RCC 7860 (cell line): ENCODE measurements at regions not wholly inside any gene's neighbourhood (a gene's known extent, or its start where the extent isn't known, plus 50 kb on each side); places are given as distances from the start of the nearest gene placed in this dataset.

Experiments used
- DNase-seq: peaks from one replicate; pipeline ENCODE4 v3.0.0-alpha.2; 2015; ENCODE audit warnings: low spot score
- FAIRE-seq: peaks from 2 replicates; lab custom pipeline; 2012; peaks lifted over from hg19 to GRCh38; lab: Jason Lieb, UNC

- FAIRE-seq (no peak), DNase-seq (no peak)
Observed at GRCh38 chr9:16328349-16328748, 542.1 kb downstream of the BNC2 start.

GRCh38 chr9:16329671-16330113 is 540.8 kb downstream of the BNC2 start:
- DNase-seq (no peak), FAIRE-seq (no peak)

- no peak for FAIRE-seq
- no peak for DNase-seq
Observed at GRCh38 chr9:16331031-16331430, 539.4 kb downstream of the BNC2 start.

- FAIRE-seq (no peak), DNase-seq (no peak)
Observed at GRCh38 chr9:16331527-16331926, 538.9 kb downstream of the BNC2 start.

GRCh38 chr9:16333691-16334090 is 536.8 kb downstream of the BNC2 start:
- DNase-seq (no peak), FAIRE-seq (no peak)

GRCh38 chr9:16335788-16336580 is 534.5 kb downstream of the BNC2 start:
- FAIRE-seq = peak; percentile 92

GRCh38 chr9:16336833-16337232 is 533.6 kb downstream of the BNC2 start:
- DNase-seq (peak; percentile 3), FAIRE-seq (no peak)

More at GRCh38 chr9:16335788-16336580, 534.5 kb downstream of the BNC2 start:
- DNase-seq = peak; percentile 97

- DNase-seq (peak; percentile 96), FAIRE-seq (peak; percentile 96)
Observed at GRCh38 chr9:16337322-16338029, 533.0 kb downstream of the BNC2 start.

GRCh38 chr9:16341177-16341576 is 529.3 kb downstream of the BNC2 start:
- no peak for FAIRE-seq
- DNase-seq = no peak

GRCh38 chr9:16342246-16343020 is 528.0 kb downstream of the BNC2 start:
- no peak for DNase-seq
- FAIRE-seq = no peak

GRCh38 chr9:16343249-16344237 is 526.9 kb downstream of the BNC2 start:
- no peak for FAIRE-seq
- no peak for DNase-seq

- DNase-seq (peak; percentile 79), FAIRE-seq (peak; percentile 91)
Observed at GRCh38 chr9:16344343-16344742, 526.1 kb downstream of the BNC2 start.

GRCh38 chr9:16345902-16346301 is 524.6 kb downstream of the BNC2 start:
- FAIRE-seq (no peak), DNase-seq (no peak)

GRCh38 chr9:16347886-16348285 is 522.6 kb downstream of the BNC2 start:
- FAIRE-seq (no peak), DNase-seq (no peak)

- FAIRE-seq (no peak), DNase-seq (no peak)
Observed at GRCh38 chr9:16348531-16348930, 521.9 kb downstream of the BNC2 start.

GRCh38 chr9:16352251-16352650 is 518.2 kb downstream of the BNC2 start:
- FAIRE-seq (no peak), DNase-seq (no peak)

- DNase-seq (no peak), FAIRE-seq (no peak)
Observed at GRCh38 chr9:16352791-16353401, 517.6 kb downstream of the BNC2 start.

GRCh38 chr9:16356196-16356765 is 514.2 kb downstream of the BNC2 start:
- no peak for DNase-seq
- no peak for FAIRE-seq

GRCh38 chr9:16357828-16358227 is 512.6 kb downstream of the BNC2 start:
- no peak for DNase-seq
- no peak for FAIRE-seq
